Smooth muscle cell of the brain vasculature (primary cell): ENCODE measurements at regions not wholly inside any gene's neighbourhood (a gene's known extent, or its start where the extent isn't known, plus 50 kb on each side); places are given as distances from the start of the nearest gene placed in this dataset.
A peak's percentile ranks its signal among the peaks of the same experiment; 100 is the strongest.

ENCODE experiments used
- DNase-seq: peaks from one replicate; pipeline ENCODE4 v3.0.0-alpha.2; 2012; ENCODE audit warnings: low read depth, low spot score

- no peak for DNase-seq
Measured at GRCh38 chr13:109370496-109370895, 415.9 kb downstream of the IRS2 start.

- DNase-seq: no peak
Measured at GRCh38 chr13:109369353-109370052, 416.9 kb downstream of the IRS2 start.

- no peak for DNase-seq
Measured at GRCh38 chr13:109368230-109368629, 418.2 kb downstream of the IRS2 start.

DNA sequence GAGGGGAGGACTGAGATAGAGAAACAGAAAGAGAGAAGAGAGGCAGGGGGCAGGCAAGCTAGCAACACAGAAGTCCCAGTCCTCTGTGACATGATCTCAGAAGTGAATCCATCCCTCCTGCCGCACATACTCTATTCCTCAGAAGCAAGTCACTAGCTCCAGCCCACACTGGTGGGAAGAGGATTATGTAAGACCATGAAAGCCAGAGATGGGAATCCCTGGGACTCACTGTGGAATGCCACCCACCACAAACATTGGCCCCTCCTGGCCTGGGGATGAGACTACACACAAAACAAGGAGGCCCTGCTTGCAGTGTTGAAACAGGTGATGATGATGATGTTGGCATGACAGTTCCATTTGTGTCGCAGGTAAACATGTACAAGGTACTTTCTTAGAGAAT lies 419.9 kb downstream of the IRS2 start:
- no peak for DNase-seq

DNA sequence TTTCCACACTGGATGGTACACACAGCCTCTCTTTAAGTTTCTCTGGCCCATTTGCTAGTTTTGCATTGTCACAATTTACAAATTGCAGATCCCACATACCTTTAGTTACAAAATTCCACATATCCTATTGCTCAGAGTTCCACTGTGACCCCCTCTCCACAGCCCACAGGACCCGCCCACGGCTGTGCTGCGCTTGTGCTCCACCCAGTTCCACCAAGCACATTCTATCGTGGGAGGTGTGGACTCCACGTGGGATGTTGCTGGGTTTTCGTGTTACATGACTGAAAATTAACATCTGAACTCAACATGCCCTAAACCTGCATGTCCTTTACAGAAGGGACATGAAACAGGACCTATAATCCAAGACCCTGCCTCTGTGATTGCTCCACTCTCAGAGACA lies 423.0 kb downstream of the IRS2 start:
- no peak for DNase-seq

DNA sequence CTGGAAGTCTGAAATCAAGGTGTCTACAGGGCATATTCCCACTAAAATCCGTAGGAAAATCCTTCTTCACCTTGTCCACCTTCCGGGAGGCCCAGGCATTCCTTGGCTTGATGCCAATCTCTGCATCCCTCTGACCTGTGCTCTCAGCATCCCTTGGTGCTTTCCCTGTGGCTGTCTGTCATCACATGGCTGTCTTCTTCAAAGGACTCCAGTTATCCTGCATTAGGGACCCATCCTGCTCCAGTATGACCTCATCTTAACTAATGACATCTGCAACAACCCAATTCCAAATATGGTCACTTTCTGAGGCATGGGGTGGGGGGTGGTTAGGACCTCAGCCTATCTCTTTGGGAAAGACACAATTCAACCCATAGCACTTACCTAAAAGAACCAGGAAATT lies 423.8 kb downstream of the IRS2 start:
- no peak for DNase-seq

GRCh38 chr13:109361562-109362289 lies 424.7 kb downstream of the IRS2 start:
- DNase-seq: no peak

DNA sequence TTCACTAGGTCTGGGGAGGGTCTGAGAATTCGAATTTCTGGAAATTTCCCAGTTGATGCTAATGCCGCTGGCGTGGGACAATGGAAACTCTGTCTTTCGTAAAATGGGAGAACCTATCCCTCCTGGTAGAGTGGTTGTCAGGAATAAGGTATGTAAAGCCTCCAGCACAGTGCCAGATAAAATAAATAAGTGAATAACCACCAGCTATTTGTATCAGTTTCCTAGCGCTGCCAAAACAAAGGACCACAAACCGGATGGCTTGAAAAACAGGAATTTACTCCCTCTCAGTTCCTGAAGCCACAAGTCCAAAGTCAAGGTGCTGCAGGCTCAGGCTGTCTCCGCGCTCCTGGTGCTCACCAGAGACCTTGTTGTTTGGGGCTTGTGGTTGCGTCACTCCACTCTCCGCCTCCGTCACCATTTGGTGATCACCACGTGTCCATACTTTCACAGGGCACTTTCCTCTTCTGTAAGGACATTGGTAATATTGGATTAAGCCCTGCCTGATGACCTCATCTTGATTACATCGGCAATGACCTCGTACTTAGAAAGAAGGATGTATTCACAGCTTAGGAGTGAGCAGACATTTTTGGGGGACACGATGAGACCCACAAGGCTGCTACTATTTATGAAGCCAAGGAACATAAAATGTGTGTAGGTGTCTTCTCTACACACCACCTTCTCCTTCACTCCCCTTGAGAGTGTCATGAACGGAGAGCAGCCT lies 428.5 kb downstream of the IRS2 start:
- DNase-seq: peak; percentile 35

DNA sequence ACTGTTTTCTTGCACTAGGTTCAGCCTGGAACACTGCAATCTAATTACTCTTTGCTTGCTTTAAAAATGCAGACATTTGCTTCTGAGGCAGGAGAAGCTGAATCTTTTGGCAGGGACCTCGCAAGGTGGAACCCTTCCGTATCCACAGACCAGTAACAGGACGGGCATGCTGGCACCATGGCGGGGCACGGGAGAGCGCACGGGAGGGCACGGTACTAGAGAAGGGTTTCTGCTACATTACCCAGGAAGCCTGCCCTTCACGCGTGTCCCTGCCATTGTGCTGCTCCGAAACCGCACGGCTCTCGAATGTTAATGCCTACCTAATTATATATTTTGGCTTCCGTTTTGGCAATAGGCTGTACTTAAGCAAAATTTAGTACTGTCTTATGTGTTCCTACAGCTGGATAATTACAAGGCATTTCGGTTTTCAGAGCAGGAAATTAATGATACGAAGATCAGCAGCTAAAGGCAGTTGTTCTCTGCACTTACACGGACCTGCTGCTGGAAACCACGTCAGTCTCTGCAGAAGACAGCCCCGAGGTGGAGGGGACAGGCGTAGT lies 430.4 kb downstream of the IRS2 start:
- DNase-seq: no peak

- no peak for DNase-seq
Measured at GRCh38 chr13:109355166-109355565, 431.2 kb downstream of the IRS2 start.

GRCh38 chr13:109351236-109351635 lies 435.1 kb downstream of the IRS2 start:
- no peak for DNase-seq

DNA sequence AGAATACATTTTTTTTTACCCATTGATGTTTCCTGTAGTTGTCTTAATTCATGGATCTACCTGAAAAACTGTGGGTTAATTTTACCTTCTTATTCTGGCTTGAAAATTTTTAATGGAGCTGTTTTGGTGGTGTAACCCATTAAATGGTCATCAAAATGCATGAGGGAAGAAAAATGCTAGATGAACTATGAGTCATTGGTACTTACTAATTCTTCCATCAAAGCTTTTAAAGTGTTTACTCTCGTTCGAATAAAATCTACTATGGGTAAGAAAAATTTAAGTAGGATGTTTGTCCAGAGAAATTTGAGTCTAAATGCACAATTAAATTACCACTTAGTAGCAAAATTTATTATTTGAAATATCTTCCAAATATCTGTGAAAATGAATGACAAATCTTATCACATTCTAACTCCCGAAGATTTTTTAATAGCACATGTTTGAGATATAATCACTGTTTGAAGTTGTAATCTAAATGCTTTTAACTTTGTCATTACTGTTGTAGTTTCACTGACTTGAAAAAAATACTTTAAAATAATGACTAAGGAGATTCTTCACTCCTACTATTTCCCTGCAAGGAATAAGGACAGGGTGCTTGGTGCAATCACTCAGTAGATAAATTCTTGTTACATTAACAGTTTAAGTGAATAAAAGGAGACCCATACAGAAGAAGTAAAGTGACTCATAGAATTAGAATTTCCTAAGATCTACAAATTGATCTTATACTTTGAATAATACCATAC lies 437.7 kb downstream of the IRS2 start:
- DNase-seq: no peak

GRCh38 chr13:109346060-109346459 lies 440.3 kb downstream of the IRS2 start:
- no peak for DNase-seq

GRCh38 chr13:109345433-109345941 lies 440.9 kb downstream of the IRS2 start:
- DNase-seq: no peak

DNA sequence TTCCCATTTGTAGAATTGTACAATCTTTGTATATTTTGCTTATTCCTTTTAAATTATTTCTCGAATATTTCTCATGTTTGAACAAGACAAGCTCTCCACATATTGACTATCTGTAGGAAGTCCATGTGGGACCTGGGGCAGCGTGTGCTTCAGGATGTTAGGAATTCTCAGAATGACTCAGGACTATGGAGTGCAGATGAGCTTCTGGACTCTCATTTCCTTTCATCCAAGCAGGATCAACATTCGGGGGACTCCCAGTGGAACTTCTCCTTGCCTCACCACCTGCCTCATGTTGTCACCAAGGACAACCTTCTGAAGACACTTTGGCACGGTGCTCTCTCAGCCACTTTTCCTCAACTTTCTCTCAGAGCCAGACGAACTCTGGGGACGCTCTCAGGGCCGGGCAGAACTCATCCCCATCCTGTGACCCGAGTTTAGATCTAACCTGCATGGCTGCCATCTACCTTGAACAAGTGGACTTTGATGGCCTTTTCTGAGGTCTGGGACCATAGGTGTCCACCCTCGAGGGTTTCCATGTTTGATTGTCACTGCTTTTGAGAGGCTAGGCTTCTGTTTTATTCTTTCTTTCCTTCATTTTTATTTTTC lies 441.7 kb downstream of the IRS2 start:
- DNase-seq: no peak

GRCh38 chr13:109336730-109337129 lies 449.7 kb downstream of the IRS2 start:
- no peak for DNase-seq

DNA sequence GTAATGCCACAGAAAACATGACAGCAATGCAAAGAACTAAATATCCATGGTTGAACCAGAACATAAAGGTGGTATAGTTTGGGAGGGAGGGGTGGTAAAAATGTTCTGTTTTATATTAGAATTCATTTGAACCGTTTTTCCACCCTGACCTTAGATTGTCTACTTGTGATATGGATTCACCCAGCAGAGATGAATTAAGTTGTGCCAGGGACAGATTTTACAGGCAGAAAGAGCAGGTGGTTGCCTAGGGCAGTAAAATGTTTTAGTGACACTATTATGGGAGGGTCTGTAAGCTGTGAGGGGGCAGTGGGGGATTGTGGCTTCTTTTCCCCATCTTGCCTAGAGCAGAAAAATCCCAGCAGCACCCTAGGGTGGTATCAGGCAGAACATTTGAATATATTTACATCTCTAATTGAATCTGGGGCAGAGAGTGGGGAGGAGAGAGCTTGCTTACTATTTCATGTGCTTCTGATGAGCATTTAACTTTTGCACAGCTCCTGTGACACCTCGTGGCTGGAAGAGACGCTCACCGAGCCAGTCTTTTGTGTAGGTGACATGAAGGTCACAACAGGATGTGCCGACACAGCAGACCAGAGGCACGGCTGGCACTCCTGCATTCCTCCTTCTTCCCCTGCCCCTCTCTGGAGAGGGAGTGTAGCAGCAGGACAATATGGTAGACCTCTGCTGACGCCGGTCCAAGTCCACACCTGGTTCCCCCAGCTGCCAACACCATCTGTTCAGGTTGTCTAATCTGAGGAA lies 452.3 kb downstream of the IRS2 start:
- DNase-seq: no peak

- no peak for DNase-seq
Measured at GRCh38 chr13:109332506-109333499, 453.6 kb downstream of the IRS2 start.

DNA sequence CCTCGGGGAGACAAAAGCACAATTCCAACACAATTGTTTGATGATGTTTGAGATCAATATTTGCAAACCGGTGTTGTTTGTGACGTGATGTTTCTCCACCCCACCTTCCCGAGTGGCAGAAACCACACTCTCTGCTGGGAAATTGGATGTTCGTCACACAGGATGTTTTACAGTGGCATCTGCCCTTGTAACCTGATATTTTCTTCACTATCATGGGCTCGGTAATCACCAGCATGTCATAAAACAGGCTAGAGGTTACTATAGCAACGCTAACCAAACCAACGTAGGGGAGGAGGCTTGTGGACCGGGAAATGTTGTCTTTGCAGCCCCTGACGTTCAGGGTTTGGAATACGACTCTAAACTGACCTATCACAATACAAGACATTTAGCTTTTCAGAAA lies 454.5 kb downstream of the IRS2 start:
- DNase-seq: no peak
